Stimulated activated CD8-positive, alpha-beta memory T cell treated with anti-CD3 and anti-CD28 coated beads, Interleukin-15, amount 100 ng/mL, for 4 hours (primary cell): ENCODE measurements at regions not wholly inside any gene's neighbourhood (a gene's known extent, or its start where the extent isn't known, plus 50 kb on each side); places are given as distances from the start of the nearest gene placed in this dataset.
"Not testable (repeated sequence)": the region's sequence is repeated elsewhere in the genome, so short reads cannot be mapped to it uniquely, and the experiment has no call there.

Experiments used
- DNase-seq, 2 donors: peaks; one replicate each; pipeline ENCODE4 v3.0.0-alpha.2; 2020; ENCODE audit warnings: low read depth in 2 of 2

- DNase-seq, result no peak
Measured at GRCh38 chr5:8714861-8715260, 831.0 kb downstream of the SEMA5A start.

GRCh38 chr5:8719796-8720195 lies 826.1 kb downstream of the SEMA5A start:
- DNase-seq, result no peak

GRCh38 chr5:8720506-8720905 lies 825.4 kb downstream of the SEMA5A start:
- no peak for DNase-seq

GRCh38 chr5:8721536-8721935 lies 824.3 kb downstream of the SEMA5A start:
- no peak for DNase-seq

GRCh38 chr5:8726383-8727036 lies 819.4 kb downstream of the SEMA5A start:
- no peak for DNase-seq

GRCh38 chr5:8727396-8727795 lies 818.5 kb downstream of the SEMA5A start:
- DNase-seq, result no peak

GRCh38 chr5:8729437-8729836 lies 816.4 kb downstream of the SEMA5A start:
- no peak for DNase-seq

GRCh38 chr5:8730194-8730593 lies 815.7 kb downstream of the SEMA5A start:
- DNase-seq, result no peak

- DNase-seq, result not testable (repeated sequence)
Measured at GRCh38 chr5:8731110-8731509, 814.8 kb downstream of the SEMA5A start.

- no peak for DNase-seq
Measured at GRCh38 chr5:8740595-8740994, 805.3 kb downstream of the SEMA5A start.

GRCh38 chr5:8749556-8749955 lies 796.3 kb downstream of the SEMA5A start:
- DNase-seq, result no peak

GRCh38 chr5:8750100-8750499 lies 795.8 kb downstream of the SEMA5A start:
- no peak for DNase-seq

- no peak for DNase-seq
Measured at GRCh38 chr5:8751971-8752370, 793.9 kb downstream of the SEMA5A start.

- no peak for DNase-seq
Measured at GRCh38 chr5:8752595-8752994, 793.3 kb downstream of the SEMA5A start.

GRCh38 chr5:8756498-8757084 lies 789.3 kb downstream of the SEMA5A start:
- no peak for DNase-seq

- DNase-seq, result no peak
Measured at GRCh38 chr5:8765886-8766285, 780.0 kb downstream of the SEMA5A start.

- no peak for DNase-seq
Measured at GRCh38 chr5:8766448-8766847, 779.4 kb downstream of the SEMA5A start.

- DNase-seq, result no peak
Measured at GRCh38 chr5:8767111-8767510, 778.8 kb downstream of the SEMA5A start.

- DNase-seq, result no peak
Measured at GRCh38 chr5:8767746-8768145, 778.1 kb downstream of the SEMA5A start.

- DNase-seq, result no peak
Measured at GRCh38 chr5:8769631-8770030, 776.2 kb downstream of the SEMA5A start.

GRCh38 chr5:8770431-8770830 lies 775.4 kb downstream of the SEMA5A start:
- DNase-seq, result no peak

GRCh38 chr5:8773046-8773615 lies 772.7 kb downstream of the SEMA5A start:
- no peak for DNase-seq

GRCh38 chr5:8784692-8785091 lies 761.2 kb downstream of the SEMA5A start:
- no peak for DNase-seq

- DNase-seq, result no peak
Measured at GRCh38 chr5:8788246-8788645, 757.6 kb downstream of the SEMA5A start.
